GM04503 (cell line): ENCODE measurements at regions not wholly inside any gene's neighbourhood (a gene's known extent, or its start where the extent isn't known, plus 50 kb on each side); places are given as distances from the start of the nearest gene placed in this dataset.
A peak's percentile ranks its signal among the peaks of the same experiment; 100 is the strongest.

ENCODE experiments used
- DNase-seq: peaks from one replicate; pipeline ENCODE4 v3.0.0-alpha.2; 2012; ENCODE audit warnings: low read depth

DNA sequence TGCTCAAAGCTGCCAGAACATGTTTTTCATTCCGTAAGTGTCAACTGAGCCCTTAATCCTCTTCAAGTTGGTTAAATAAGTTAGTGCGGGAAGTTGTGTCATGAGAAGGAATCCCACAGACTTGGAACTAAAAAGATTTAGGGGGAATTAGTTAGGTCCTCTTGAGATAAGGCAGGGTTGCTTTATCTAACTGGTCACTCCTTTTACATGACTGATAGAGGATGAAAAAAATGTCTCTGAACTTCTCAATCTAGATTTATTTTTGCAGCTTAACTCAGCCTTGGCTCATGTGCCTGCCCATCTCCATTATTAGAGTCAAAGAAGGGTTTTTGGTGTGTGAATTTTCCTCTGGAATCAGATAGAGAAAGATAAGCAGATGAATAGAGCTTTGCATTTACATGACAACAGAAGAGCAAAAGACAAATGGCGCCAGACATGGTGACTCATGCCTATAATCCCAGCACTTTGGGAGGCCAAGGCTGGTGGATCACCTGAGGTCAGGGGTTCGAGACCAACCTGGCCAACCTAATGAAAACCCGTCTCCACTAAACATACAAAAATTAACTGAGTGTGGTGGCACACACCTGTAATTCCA lies 882.9 kb downstream of the RPA4 start:
- no peak for DNase-seq

DNA sequence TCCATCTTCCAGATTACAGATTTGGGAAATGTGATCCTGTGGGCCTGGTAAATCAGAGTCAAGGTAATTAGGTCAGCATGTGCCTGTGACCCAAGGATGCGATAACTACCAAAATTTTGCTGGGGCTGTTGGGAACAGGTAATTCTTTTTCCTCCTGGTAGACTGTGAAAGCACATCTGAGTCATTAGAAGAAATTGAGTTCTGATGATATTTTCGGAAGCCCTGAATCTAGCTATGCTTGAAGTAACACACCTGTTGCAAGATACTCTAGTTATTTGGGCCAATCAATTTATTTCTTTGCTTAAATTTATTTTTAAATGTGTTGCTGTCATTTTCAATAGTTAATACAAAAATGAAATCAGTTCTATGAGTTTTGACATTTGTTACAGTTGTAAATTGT lies 903.6 kb downstream of the RPA4 start:
- DNase-seq, result no peak

DNA sequence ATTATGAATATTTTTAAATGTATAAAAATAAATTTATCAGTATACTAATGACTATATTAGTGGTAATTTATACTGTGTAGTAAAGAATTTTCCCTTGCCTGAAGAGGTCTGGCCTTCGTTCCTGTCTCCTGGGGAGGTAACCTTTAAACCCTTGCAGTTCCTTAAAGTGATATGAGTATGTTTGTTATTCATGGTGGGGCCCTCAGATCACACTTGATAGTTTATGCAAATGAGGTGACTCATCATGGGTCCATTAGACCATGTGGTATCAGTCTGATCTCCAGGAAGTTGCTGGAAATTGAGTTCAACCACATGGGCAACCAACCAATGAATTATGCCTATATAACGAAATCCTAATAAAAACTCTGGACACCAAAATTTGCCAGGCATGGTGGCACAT lies 904.1 kb downstream of the RPA4 start:
- DNase-seq, result no peak

DNA sequence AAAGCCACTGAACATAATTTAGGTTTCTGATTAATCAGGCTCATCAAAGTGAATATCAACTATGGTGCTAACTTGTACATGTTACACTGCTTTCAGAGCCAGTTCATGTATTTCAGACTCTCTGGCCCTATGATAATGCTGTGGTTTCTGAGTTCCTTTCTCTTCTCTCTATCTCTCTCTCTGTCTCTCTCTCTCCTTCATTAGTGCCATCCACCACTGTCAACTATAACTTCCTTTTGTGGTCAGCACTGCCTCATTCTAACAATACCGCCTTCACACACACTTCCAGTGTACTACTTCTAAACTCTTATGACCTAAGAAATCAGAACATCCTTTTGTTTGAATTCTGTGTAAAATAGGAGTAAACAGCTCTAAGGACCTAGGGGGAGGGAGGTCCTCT lies 907.1 kb downstream of the RPA4 start:
- no peak for DNase-seq

DNA sequence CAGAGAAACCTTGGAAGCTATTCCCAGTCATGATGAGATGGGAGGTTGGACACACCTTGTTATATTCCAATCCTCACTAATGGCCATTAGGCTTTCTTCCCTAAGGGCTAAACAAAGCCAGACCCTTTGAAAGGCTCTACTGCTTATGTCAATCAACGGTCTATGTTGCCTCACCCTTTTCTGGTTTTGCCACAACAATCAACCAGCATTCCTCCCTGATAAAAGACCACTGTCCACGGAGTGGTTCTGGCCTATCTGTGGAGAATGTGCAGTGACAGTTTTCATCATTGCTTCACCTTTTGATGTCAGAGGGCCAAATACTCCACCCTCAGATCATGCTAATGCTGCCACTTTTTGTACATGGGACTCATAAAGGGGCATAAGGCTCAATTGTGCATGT lies 913.4 kb downstream of the RPA4 start:
- DNase-seq, result no peak

DNA sequence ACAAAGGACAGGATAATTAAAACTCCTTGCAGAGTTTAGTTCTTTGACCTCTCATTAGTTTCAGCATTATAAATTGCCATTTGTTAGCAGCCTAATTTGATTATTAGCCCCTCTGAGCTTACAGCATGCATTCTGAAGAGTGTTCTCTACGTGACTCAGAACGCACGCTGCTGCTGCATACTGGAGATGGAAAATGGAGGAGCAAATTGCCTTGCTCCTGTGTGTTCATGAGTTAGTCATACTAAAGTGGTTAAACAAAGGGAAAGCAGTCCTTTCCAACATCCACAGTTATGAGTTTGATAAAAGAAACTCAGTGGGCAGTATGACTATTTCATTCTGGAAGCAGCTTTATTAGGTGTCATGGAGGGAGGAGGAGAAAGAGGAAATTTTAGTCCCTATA lies 922.5 kb downstream of the RPA4 start:
- DNase-seq, result peak; percentile 5

DNA sequence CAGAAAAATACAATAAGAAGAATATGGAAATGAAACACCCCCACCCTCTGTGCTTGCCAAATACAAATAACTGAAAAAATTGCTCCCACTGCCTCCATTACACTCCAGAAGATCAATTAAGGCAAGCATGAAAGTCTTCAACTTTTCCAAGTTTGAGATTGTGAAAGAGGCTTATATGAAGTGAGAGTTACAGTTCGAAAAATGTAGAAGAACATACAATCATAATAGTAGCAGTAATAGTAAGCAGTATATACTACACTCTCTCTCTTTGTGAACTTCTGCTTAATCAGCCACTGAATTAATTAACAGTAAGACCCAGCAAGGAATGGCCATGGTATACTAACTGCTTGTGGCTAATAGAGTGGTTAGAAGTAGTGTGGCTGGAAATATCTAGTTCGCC lies 923.2 kb downstream of the RPA4 start:
- no peak for DNase-seq

DNA sequence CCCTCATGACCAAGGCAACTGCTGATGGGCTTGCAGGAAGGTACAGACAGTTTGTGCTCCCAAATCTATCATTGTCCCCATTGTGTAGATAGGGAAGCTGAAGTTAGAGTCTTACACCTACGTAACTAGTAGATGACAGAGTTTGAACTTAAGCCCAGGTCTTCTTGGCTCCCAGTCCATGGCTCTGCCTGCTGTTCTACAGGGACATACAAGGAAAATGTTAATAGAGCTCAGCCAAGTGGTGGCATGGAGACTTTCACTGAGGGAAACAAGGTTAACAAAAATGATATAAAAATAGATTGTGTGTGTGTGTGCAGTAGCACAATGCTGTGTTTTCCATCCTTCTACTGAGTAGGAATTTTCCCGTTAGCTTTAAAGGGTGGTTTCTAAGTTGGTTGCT lies 936.5 kb downstream of the RPA4 start:
- no peak for DNase-seq

DNA sequence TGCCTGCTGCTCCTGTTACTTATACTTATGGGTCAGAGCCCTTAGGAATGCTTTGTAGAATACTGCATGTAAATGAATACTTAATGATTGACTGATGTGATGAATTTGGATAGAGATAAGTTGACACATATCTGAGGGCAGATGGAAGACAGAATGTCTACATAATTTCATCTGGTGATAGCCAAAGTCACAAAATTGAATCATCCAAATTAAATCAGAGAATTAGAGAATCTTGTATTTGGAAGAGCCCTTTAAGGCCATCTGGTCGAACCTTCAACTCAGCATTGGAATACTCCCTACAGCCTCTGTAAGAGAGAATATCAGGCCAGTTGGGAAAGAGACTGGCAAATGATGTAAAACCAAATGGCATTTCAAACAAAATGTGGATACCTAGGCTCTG lies 944.8 kb downstream of the RPA4 start:
- no peak for DNase-seq

DNA sequence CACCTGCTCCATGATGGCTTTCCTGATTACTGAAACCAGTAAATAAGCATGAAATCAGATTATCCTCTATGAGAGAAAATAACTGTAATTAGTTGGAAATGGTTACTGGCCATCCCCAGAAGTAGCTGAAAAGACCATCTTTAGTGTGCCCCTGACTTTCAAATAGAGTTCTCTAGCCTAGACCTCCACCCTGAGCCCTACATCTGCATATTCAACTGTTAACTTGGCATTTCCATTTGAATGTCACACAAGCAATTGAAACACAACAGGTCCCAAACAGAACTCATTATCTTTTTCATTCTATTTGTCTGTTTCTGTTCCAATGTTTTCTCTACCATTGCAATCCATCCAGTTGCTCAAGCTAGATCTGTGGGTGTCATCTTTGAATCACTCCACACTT lies 952.3 kb downstream of the RPA4 start:
- DNase-seq, result no peak

DNA sequence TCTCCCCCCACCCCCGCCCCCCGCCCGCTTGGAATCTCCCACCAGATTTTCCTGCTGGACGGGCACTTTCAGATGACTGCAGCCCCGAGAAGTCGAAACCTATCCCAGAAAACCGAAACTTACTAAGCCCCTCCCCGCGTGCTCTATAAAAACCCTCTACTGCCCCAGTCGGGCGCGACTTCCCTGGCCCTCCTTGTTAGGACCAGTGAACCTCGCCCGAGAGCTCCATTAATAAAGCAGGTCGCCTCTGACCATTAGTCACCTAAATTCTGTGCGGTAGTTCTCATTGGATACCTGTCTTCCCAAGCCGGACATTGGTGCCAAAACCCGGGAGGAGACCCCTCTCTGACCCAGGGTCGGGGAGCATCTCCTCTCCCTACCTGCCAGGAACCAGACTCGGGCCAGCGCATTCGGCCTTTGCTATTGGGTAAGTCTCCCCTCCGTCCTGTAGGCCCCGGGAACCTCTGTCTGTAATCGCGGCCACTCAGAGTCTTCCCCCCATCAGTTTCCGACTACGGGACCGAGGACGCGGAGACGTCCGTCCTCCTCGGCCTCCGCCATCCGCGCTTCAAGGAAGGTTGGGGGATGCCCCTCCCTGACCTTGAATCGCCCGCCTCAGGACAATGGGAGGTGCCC lies 958.0 kb downstream of the RPA4 start:
- DNase-seq, result no peak

DNA sequence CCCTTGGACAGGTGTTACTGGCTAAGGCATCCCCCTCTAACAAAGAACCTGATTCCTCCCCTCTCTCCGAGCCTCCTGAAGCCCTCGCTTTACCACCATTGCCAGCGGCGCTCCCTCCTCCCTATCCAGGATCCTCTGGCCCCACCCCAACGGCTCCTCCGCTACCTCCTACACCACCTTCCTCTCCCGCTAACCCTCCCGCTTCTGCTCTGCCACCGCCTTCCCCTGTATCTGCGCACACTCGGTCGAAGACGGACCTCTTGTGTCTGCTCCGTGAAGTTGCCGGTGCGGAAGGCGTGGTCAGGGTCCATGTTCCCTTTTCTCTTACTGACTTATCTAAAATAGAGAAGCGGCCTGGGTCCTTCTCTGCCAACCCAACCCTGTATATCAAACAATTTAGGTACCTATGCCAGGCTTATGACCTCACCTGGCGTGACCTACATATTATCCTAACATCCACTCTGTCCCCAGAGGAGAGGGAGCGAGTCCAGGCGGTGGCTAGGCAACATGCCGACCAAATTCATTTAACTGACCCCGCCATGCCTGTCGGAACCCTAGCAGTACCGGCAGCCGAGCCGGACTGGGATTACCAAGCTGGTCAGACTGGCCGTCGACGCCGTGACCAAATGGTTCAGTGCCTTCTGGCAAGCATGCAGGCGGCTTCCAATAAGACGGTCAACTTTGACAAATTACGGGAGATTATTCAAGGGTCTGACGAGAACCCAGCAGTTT lies 958.9 kb downstream of the RPA4 start:
- DNase-seq, result no peak

DNA sequence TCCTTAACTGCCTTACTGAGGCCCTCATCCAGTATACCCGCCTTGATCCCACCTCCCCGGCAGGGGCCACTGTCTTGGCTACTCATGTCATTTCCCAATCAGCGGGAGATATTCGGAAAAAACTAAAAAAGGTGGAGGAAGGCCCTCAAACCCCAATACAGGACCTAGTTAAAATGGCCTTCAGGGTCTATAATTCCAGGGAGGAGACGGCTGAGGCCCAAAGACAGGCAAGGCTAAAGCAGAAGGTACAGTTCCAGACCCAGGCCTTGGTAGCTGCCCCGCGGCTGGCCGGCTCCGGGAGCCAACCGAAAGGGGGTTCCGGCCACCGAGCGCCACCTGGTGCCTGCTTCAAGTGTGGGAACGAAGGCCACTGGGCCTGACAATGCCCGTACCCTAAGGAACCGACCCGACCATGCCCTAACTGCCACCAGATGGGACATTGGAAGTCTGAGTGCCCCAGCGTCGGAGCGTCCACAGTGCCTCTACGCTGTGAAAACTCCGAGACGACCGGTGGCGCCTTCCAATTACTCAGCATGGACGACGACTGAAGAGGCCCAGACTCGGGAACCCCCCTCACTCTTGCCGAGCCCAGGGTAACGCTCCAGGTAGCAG lies 959.6 kb downstream of the RPA4 start:
- no peak for DNase-seq

DNA sequence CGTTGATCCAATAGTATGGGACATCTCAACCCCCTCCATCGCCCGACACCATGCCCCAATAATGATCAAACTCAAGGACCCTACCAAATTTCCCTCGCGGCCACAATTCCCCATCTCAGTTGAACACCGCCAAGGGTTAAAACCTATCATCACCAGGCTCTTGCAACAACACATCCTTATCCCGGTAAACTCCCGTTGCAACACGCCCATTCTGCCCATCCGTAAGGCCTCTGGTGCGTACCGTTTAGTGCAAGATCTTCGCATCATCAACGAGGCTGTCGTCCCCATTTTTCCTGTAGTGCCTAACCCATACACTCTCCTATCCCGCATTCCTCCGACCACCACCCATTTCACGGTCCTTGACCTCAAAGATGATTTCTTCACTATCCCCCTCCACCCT lies 960.5 kb downstream of the RPA4 start:
- no peak for DNase-seq

DNA sequence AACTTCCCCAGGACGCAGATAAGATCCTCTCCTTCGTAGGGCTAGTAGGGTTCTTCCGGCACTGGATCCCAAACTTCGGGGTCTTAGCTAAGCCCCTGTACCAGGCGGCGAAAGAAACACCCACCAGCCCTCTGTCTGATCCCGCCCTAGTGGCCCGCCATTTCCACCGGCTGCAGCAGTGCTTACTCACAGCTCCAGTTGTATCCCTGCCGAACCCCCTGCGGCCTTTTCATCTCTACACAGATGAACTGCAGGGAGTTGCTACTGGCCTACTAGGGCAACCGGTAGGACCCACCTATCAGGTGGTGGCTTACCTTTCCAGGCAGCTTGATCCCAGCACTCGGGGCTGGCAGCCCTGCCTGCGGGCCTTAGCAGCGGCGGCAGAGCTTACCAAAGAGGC lies 961.2 kb downstream of the RPA4 start:
- no peak for DNase-seq

DNA sequence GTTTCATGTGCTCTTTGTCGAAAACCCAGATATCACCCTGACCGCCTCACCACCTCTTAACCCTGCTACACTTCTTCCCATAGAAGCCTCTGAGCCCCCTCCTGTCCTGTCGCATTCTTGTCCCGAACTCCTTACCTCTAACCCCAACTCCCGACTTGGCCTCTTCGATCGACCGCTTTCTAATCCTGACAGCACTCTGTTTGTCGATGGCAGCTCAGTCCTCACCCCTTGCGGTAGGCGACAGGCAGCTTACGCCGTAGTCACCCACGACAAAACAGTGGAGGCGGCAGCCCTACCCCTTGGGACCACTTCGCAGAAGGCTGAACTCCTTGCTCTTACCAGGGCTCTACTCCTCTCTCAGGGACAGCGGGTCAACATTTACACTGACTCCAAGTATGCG lies 961.7 kb downstream of the RPA4 start:
- DNase-seq, result no peak

DNA sequence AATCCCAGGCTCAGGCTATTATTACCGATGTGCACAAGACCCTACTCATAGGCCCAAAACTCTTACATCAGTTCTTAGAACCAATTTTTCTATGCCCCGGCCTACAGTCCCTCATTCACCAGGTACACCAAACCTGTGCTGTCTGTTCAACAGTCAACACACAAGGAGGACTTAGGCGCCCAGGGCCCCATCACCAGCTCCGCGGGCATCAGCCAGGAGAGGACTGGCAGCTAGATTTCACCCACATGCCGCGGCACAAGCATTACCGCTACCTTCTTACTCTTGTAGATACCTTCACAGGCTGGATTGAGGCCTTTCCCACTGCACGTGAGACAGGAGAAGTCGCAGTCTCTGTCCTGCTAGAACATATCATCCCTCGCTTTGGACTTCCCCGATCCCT lies 962.5 kb downstream of the RPA4 start:
- DNase-seq, result no peak

DNA sequence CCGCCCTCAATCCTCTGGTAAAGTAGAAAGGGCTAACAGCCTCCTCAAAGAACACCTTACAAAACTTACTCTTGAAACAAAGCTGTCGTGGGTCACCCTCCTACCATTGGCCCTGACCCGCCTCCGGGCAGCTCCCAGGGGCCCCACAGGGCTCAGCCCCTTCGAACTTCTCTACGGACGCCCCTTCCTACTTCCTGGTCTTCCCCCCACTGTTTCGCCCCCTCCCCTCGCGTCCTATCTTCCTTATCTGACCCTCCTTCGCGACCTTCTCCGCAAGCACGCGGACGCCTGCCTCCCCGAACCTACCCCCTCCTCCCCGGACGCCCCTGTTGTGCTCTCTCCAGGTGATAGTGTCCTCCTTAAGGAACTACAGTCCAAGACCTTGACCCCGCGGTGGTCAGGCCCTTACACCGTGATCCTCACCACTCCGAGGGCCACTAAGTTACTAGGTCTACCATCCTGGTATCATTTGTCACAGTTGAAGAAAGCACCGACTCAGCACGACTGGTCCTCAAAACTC lies 963.1 kb downstream of the RPA4 start:
- no peak for DNase-seq

DNA sequence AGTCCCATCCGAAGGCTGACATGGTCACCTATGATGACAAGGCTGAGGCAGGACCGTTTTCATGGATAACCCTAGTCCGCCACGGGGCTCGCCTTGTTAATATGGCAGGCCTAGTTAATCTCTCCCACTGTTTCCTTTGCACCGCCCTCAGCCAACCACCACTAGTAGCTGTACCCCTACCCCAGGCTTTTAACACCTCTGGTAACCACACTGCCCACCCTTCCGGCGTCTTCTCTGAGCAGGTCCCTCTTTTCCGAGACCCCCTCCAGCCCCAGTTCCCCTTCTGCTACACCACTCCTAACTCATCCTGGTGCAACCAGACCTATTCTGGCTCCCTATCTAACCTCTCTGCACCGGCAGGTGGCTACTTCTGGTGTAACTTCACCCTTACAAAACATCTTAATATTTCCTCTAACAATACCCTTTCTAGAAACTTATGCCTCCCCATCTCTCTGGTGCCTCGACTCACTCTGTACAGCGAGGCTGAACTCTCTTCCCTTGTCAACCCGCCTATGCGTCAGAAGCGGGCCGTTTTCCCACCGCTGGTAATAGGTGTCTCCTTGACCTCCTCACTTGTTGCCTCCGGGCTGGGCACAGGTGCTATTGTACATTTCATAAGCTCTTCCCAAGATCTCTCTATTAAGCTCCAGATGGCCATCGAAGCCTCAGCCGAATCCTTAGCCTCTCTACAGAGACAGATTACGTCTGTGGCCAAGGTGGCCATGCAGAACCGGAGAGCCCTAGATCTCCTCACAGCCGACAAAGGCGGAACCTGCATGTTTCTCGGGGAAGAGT lies 964.4 kb downstream of the RPA4 start:
- DNase-seq, result no peak

DNA sequence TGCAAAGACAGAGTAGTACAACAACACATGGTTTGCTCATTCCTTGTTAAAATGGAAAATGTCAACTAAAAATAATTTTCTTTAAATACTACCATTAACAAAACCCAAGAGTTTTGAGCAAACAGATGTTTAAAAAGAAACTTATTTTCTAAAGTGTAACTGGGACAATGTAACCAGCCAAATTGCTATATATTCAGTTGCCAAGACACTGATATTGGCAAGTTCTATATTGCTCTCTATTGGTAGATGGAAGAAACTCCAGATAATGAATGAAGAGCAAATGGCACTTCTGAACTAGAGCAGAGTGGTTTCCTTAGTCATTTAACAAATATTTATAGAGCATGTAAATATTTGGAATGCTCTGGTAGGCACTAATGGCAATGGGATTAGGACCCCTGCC lies 966.2 kb downstream of the RPA4 start:
- DNase-seq, result no peak

DNA sequence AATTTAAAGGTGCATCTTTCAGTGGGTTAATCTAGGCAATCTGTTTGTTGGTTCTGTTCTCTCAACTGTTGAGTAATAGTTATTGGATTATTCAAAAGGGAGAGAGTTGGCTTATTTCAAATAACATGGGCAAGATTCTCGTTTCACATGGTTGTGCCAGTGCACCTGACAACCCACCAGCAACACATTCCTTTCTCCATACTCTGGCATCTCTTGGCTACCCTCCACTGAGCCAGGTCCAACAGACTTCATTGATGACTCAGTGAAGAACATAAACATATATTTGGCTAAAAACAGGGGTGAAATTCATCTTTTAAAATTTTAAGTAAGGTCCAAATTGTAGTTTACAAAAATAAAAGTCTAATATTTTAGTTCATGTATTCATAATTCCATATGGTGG lies 967.2 kb downstream of the RPA4 start:
- no peak for DNase-seq

DNA sequence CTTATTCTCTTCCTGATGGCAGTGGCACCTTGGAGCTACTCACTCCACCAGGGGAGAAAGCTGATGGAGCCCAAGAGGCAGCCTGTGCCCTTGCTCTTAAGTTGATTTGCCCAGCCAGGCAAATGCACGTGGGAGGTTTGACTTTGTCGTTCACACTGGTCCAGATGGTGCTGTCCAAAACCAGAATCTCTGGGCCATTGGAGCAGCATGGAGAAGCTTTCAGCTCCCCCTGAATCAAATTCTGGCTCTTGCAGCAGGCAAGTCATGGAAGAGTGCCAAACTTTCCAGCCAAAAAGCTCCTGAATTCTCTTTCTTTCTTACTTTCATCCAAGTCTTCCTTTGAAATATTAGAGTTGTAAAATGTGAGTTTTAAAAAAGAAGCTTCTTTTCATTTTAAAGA lies 970.4 kb downstream of the RPA4 start:
- no peak for DNase-seq
